Erythroblast (primary cell): ENCODE measurements at regions not wholly inside any gene's neighbourhood (a gene's known extent, or its start where the extent isn't known, plus 50 kb on each side); places are given as distances from the start of the nearest gene placed in this dataset.

ENCODE experiments used
- GATA1 ChIP-seq: IDR thresholded peaks from 2 replicates; pipeline ENCODE4 v1.6.1; 2011; ENCODE audit warnings: low read depth, mild to moderate bottlenecking, control low read depth, low read length, moderate library complexity
- POLR2A ChIP-seq: IDR thresholded peaks from 2 replicates; pipeline ENCODE4 v1.6.1; 2011; ENCODE audit warnings: mild to moderate bottlenecking, low read length

GRCh38 chr20:41958391-41958790 is 340.2 kb upstream of the CHD6 start:
- TF ChIP-seq POLR2A (no peak), GATA1 (no peak)
